SK-N-MC (cell line): ENCODE measurements at regions not wholly inside any gene's neighbourhood (a gene's known extent, or its start where the extent isn't known, plus 50 kb on each side); places are given as distances from the start of the nearest gene placed in this dataset.

Experiments used
- EZH2 ChIP-seq: fragments of 200-600 bp; sonication (generic); IDR thresholded peaks from one replicate; pipeline ENCODE4 v1.6.1; 2017; ENCODE audit warnings: antibody characterized with exemption
- POLR2AphosphoS5 ChIP-seq: IDR thresholded peaks from 2 replicates; pipeline ENCODE4 v1.6.1; 2012; ENCODE audit warnings: mild to moderate bottlenecking, low read depth, low read length, borderline replicate concordance

GRCh38 chr15:101565377-101565776, 75.9 kb upstream of the PCSK6 start:
- no peak for TF ChIP-seq POLR2AphosphoS5
- TF ChIP-seq EZH2: no peak
